ENCODE measurements at regions not wholly inside any gene's neighbourhood (a gene's known extent, or its start where the extent isn't known, plus 50 kb on each side); places are given as distances from the start of the nearest gene placed in this dataset.

DNA sequence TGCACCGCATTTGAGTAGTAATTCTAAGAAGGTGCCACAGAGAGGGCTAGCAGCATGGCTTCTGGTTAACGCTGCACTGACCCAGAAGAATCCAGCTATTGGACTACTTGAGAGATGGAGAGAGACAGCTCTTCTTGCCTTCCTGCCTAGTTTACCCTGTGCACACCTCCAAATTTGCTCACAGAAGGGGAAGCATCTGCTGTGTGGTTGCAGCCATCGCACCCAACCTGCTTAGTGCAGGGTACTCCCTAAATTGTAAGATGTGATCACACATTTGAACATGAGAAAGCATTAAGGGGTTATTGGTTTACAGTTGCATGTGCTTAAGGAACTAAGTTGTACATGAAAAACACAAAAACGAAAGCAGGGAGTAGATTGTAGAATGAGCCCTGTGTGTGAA, 122.1 kb downstream of the FOXB1 start:
- TF ChIP-seq CTCF (IDR thresholded peaks at IDR 0.05), result no peak
- TF ChIP-seq EZH2 (IDR thresholded peaks at IDR 0.05), result no peak

Measured in neural progenitor cell (in vitro differentiated cells).